GM20000 (cell line): ENCODE measurements at regions not wholly inside any gene's neighbourhood (a gene's known extent, or its start where the extent isn't known, plus 50 kb on each side); places are given as distances from the start of the nearest gene placed in this dataset.

Experiments
- DNase-seq: peaks from one replicate; pipeline ENCODE4 v3.0.0; 2012; ENCODE audit warnings: low spot score
- CTCF ChIP-seq: IDR thresholded peaks from 2 replicates; pipeline ENCODE4 v1.5.1; 2012; ENCODE audit warnings: mild to moderate bottlenecking, control low read depth; ENCODE audit errors: extremely low read depth, missing control alignments

GRCh38 chr7:142332421-142332820 lies 74.6 kb upstream of the PRSS58 start:
- TF ChIP-seq CTCF, result no peak
- DNase-seq, result no peak

GRCh38 chr7:142331941-142332340 lies 74.1 kb upstream of the PRSS58 start:
- no peak for DNase-seq
- no peak for TF ChIP-seq CTCF

- no peak for TF ChIP-seq CTCF
- no peak for DNase-seq
These were observed 71.4 kb upstream of the PRSS58 start for GRCh38 chr7:142329062-142329790.

GRCh38 chr7:142328551-142328950 lies 70.7 kb upstream of the PRSS58 start:
- TF ChIP-seq CTCF, result no peak
- DNase-seq, result no peak

GRCh38 chr7:142327628-142328405 lies 70.0 kb upstream of the PRSS58 start:
- no peak for DNase-seq
- no peak for TF ChIP-seq CTCF

GRCh38 chr7:142323706-142324105 lies 65.8 kb upstream of the PRSS58 start:
- DNase-seq, result no peak
- TF ChIP-seq CTCF, result peak; percentile 38

GRCh38 chr7:142321391-142321790 lies 63.5 kb upstream of the PRSS58 start:
- DNase-seq, result no peak
- no peak for TF ChIP-seq CTCF
